Esophagus squamous epithelium (tissue), 5 donors: ENCODE measurements at regions not wholly inside any gene's neighbourhood (a gene's known extent, or its start where the extent isn't known, plus 50 kb on each side); places are given as distances from the start of the nearest gene placed in this dataset.

ENCODE experiments used
- DNase-seq: peaks from one replicate; lab custom pipeline; 2025; lab: John Stamatoyannopoulos, UW
- H3K27ac ChIP-seq, 4 donors: fragments of 200-600 bp; sonication (generic); one replicate each; pipeline ENCODE4 v1.5.1; 2016 to 2019; ENCODE audit warnings: mild to moderate bottlenecking in 1 of 4
- H3K27me3 ChIP-seq, 4 donors: fragments of 200-600 bp; sonication (generic); 1 replicate in 3 of 4; 2 replicates in 1 of 4; pipeline versions ENCODE4 v1.5.1 to v1.6.0; 2017 to 2021; ENCODE audit warnings: antibody characterized with exemption in 1 of 4
- H3K36me3 ChIP-seq, 3 donors: fragments of 200-600 bp; sonication (generic); one replicate each; pipeline ENCODE4 v1.5.1; 2016 to 2019
- H3K4me1 ChIP-seq, 3 donors: fragments of 200-600 bp; sonication (generic); one replicate each; pipeline ENCODE4 v1.5.1; 2017 to 2019
- H3K4me3 ChIP-seq, 4 donors: fragments of 200-600 bp; sonication (generic); 1 replicate in 3 of 4; 2 replicates in 1 of 4; pipeline ENCODE4 v1.5.1; 2016 to 2019; ENCODE audit warnings: mild to moderate bottlenecking in 2 of 4, moderate library complexity in 1 of 4
- H3K9me3 ChIP-seq, 3 donors: fragments of 200-600 bp; sonication (generic); one replicate each; pipeline ENCODE4 v1.5.1; 2016 to 2019
- CTCF ChIP-seq, 6 experiments: fragments of 450-650 bp in 4 of 6; fragments of 200-600 bp in 2 of 6; sonication (generic) in 2 of 6; IDR thresholded peaks; one replicate each; pipeline ENCODE4 v1.5.1; 2016 to 2019; ENCODE audit warnings: antibody characterized with exemption in 6 of 6, mild to moderate bottlenecking in 4 of 6, moderate library complexity in 4 of 6
- POLR2A ChIP-seq, 4 donors: fragments of 450-650 bp; IDR thresholded peaks; one replicate each; pipeline ENCODE4 v1.6.1; 2017; ENCODE audit warnings: antibody characterized with exemption in 4 of 4, mild to moderate bottlenecking in 4 of 4, moderate library complexity in 3 of 4
- WGBS, 2 donors: methylation state at CpG; one replicate each; pipeline ENCODE4 v1.1.5; 2018; 5-methylcytosine and 5-hydroxymethylcytosine counted together
- intact Hi-C: fragments of 100-400 bp; cut with DNase I; formaldehyde crosslinking; loops from one replicate; pipeline ENCODE4 v1.15.0; 2022
- donor health status: DM: yes; HTN: yes; CAD: no.

DNA sequence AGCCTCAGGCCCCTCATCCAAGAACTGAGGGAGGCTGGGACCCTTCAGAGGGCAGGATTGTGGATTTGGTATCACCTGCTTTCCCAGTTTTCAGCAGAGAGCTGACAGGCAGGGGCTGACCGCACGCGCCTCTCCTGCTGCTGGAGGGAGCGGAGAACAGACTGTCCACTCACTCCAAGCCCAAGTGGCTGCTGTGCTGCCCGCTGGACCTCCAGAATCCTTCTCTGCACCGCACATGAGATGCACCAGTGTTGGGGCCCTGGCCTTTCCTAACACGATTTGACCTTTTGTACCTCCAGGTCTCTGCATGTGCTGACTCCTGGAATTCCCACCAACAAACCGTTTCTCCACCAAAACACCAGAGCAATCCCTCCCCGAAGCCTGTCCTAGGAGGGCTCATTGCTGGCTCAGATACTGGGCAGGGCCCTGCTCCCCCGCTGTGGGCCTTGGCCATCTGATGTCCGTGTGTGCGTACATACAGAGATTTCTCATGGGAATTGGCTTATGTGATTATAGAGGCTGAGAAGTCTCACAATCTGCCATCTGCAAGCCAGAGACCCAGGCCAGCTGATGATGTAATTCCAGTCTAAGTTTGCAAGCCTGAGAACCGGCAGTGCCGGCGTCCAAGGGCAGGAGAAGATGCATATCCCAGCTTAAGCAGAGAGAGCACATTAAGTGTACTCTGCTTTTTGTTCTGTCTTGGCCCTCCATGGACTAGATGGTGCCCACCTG is 141.7 kb downstream of the GADD45G start:
- peaks cover 0 to 14% (median 0%) of the 10 kb centered on the region in 3 donors for H3K9me3 ChIP-seq
- intact Hi-C loops = no loop called here
- 85% methylated on average over 10 of the region's 15 CpGs for WGBS, 2 donors
- TF ChIP-seq POLR2A (IDR thresholded peaks at IDR 0.05) (no peak), CTCF (IDR thresholded peaks at IDR 0.05) (no peak)
- DNase-seq = no peak
- no peaks in the 10 kb centered on the region for H3K36me3 ChIP-seq
- H3K27me3 ChIP-seq = no peaks in the 10 kb centered on the region
- peaks cover 0 to 4% (median 0%) of the 10 kb centered on the region in 3 donors for H3K4me1 ChIP-seq
- no peak overlapping the region for H3K27ac ChIP-seq
- H3K4me3 ChIP-seq = no peak overlapping the region

GRCh38 chr9:89747596-89747995 is 142.8 kb downstream of the GADD45G start:
- no peak for DNase-seq
- Histone ChIP-seq H3K4me3 (no peak overlapping the region), H3K27me3 (no peaks in the 10 kb centered on the region), H3K9me3 (peaks cover 0 to 14% (median 0%) of the 10 kb centered on the region in 3 donors), H3K36me3 (no peaks in the 10 kb centered on the region), H3K27ac (no peak overlapping the region), H3K4me1 (peaks cover 0 to 4% (median 0%) of the 10 kb centered on the region in 3 donors)
- intact Hi-C loops = no loop called here
- 92 to 94% methylated on average over 5 to 9 of the region's 13 CpGs for WGBS, 2 donors
- TF ChIP-seq CTCF (IDR thresholded peaks at IDR 0.05) (no peak), POLR2A (IDR thresholded peaks at IDR 0.05) (no peak)

DNA sequence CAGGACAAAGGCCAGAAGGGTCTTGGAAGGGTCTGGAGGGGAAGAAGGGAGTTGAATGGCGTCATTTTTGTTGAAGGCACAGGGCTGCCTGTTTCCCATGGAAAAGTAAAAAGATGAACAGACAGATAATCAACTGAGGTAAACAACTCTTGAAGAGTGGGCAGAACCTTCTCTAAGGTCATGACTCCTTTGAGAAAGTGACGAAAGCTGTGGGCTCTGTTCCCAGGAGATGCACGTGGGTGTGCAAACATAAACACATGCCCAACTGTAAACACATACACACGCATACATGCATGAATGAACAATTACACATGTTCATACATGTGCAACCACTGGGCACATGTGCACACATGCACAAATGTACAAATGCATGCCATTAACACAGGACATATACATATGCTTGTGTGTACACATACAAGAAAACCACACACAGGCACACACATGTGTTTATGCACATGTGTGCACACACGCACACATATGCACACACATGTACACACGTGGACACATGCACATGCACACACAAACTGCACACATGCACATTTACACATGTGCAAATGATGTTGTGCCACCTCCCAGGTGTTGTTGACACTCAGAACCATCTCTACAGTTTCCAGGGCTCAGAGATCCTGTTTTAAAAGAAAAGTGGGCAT is 143.3 kb downstream of the GADD45G start:
- no peak for TF ChIP-seq CTCF (IDR thresholded peaks at IDR 0.05)
- TF ChIP-seq POLR2A (IDR thresholded peaks at IDR 0.05) = no peak
- Histone ChIP-seq H3K4me1 (peaks cover 0 to 4% (median 0%) of the 10 kb centered on the region in 3 donors), H3K27me3 (no peaks in the 10 kb centered on the region), H3K4me3 (no peak overlapping the region), H3K27ac (no peak overlapping the region), H3K9me3 (peaks cover 0 to 14% (median 0%) of the 10 kb centered on the region in 3 donors), H3K36me3 (no peaks in the 10 kb centered on the region)
- 51 to 53% methylated on average over 6 of the region's 6 CpGs for WGBS, 2 donors
- intact Hi-C loops = no loop called here
- DNase-seq = no peak

DNA sequence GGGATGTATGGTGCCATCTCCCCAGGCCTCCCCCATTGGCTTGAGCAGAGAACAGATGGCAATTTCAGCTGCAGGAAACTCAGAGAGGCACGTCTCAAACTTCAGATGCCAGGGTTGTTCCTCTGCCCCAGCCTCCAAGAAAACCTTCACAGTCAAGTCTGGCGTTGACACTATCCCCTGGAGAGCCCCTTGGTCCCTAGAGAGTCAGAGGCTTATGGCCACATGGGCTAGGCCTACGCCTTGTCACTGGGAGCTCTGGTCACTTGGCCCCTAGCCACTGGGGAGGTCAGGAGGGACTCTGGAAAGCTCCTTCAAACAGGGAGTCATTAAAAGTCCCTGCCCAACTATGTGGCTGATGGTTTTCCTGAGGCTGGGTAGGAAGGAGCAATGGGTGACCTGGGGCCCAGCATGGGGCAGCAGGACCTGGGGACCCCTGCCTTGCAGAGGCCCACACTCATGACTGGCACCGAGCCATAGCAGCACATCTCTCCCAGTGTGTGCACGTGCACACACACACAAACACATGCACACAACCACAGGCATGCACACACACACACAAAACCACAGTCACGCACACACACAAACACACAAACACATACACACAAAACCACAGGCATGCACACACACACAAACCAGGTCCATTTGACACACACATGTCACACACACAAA is 144.2 kb downstream of the GADD45G start:
- TF ChIP-seq CTCF (IDR thresholded peaks at IDR 0.05) (no peak), POLR2A (IDR thresholded peaks at IDR 0.05) (no peak)
- H3K36me3 ChIP-seq = no peaks in the 10 kb centered on the region
- H3K9me3 ChIP-seq = peaks cover 0 to 14% (median 0%) of the 10 kb centered on the region in 3 donors
- H3K4me1 ChIP-seq = peaks cover 0 to 4% (median 0%) of the 10 kb centered on the region in 3 donors
- WGBS, 2 donors = 66 to 70% methylated on average over 4 to 5 of the region's 6 CpGs
- intact Hi-C loops = no loop called here
- no peak overlapping the region for H3K4me3 ChIP-seq
- no peak for DNase-seq
- no peak overlapping the region for H3K27ac ChIP-seq
- no peaks in the 10 kb centered on the region for H3K27me3 ChIP-seq
